Gastrocnemius medialis (tissue), 4 donors: ENCODE measurements at regions not wholly inside any gene's neighbourhood (a gene's known extent, or its start where the extent isn't known, plus 50 kb on each side); places are given as distances from the start of the nearest gene placed in this dataset.

Source experiments
- POLR2A ChIP-seq, 2 donors: fragments of 450-650 bp; IDR thresholded peaks; one replicate each; pipeline ENCODE4 v1.6.1; 2017; ENCODE audit warnings: antibody characterized with exemption in 2 of 2, mild to moderate bottlenecking in 2 of 2, moderate library complexity in 2 of 2
- TF ChIP-seq, protein P1 (sequence below), 5 experiments: fragments of 450-650 bp in 3 of 5; fragments of 200-600 bp in 2 of 5; sonication (generic) in 2 of 5; IDR thresholded peaks in 4 of 5; conservative IDR thresholded peaks in 1 of 5; 1 replicate in 4 of 5; 2 replicates in 1 of 5; pipeline ENCODE4 v1.5.1; 2016 to 2019; ENCODE audit warnings: antibody characterized with exemption in 5 of 5, mild to moderate bottlenecking in 3 of 5, moderate library complexity in 3 of 5

DNA sequence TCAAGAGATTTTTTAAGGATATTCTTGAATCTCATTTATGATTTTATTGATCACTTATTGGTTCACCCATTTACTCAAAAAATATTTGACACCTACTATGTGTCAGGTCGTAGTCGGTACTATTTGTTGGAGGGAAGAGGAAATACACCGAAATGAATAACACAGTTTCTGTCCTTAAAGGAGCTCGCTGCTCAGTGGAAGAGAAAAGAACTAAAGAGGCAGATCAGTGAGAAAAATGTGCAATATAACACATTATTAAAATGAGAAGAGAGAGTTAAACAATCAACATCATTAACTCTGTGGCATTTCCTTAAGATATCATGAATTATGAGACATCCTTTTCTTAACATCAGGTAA lies 56.1 kb upstream of the ADAMTS9 start:
- TF ChIP-seq, protein P1, sequence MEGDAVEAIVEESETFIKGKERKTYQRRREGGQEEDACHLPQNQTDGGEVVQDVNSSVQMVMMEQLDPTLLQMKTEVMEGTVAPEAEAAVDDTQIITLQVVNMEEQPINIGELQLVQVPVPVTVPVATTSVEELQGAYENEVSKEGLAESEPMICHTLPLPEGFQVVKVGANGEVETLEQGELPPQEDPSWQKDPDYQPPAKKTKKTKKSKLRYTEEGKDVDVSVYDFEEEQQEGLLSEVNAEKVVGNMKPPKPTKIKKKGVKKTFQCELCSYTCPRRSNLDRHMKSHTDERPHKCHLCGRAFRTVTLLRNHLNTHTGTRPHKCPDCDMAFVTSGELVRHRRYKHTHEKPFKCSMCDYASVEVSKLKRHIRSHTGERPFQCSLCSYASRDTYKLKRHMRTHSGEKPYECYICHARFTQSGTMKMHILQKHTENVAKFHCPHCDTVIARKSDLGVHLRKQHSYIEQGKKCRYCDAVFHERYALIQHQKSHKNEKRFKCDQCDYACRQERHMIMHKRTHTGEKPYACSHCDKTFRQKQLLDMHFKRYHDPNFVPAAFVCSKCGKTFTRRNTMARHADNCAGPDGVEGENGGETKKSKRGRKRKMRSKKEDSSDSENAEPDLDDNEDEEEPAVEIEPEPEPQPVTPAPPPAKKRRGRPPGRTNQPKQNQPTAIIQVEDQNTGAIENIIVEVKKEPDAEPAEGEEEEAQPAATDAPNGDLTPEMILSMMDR (IDR thresholded peaks at IDR 0.05 in 4 of 5, conservative IDR thresholded peaks at IDR 0.05 in 1 of 5) = no peak
- no peak for TF ChIP-seq POLR2A (IDR thresholded peaks at IDR 0.05)
